ENCODE measurements at regions not wholly inside any gene's neighbourhood (a gene's known extent, or its start where the extent isn't known, plus 50 kb on each side); places are given as distances from the start of the nearest gene placed in this dataset.

DNA sequence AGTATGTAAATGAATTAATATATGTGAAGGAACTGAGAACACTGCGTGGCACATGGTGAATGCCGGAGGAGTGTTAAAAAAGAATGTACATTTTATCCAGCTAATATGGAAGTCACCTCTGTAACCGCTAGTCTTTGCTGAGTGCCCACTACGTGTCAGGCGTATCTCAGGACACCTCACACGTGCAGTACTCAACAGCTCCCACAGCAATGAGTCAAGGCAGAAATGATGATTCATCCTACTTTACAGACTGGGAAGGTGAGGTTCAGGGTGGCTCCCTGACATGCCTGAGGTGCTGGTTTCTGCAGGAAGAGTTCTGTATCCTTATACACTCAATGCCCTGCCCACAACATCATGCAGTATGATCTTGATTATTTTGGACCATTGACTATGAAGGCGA is 487.0 kb downstream of the HAPSTR1 start:
- ChIA-PET POLR2A (no interaction called here), CTCF (no interaction called here)
- H3K27me3 ChIP-seq (ENCODE audit: control insufficient read depth, insufficient read depth, low read length), result no peaks in the 10 kb centered on the region
- DNase-seq (ENCODE audit: low read depth), result no peak
- no peaks in the 10 kb centered on the region for H3K36me3 ChIP-seq (ENCODE audit: control insufficient read depth, insufficient read depth, low read length)
- no peak for TF ChIP-seq CTCF (IDR thresholded peaks at IDR 0.05; ENCODE audit: insufficient read depth, low read depth, low read length)
- H3K4me3 ChIP-seq (ENCODE audit: low read depth, low read length), result no peak overlapping the region

GRCh38 chr16:9580025-9580424 is 488.6 kb downstream of the HAPSTR1 start:
- TF ChIP-seq CTCF (IDR thresholded peaks at IDR 0.05; ENCODE audit: insufficient read depth, low read depth, low read length), result no peak
- no peak for DNase-seq (ENCODE audit: low read depth)
- ChIA-PET CTCF (no interaction called here), POLR2A (no interaction called here)
- no peaks in the 10 kb centered on the region for H3K27me3 ChIP-seq (ENCODE audit: control insufficient read depth, insufficient read depth, low read length)
- no peaks in the 10 kb centered on the region for H3K36me3 ChIP-seq (ENCODE audit: control insufficient read depth, insufficient read depth, low read length)
- no peak overlapping the region for H3K4me3 ChIP-seq (ENCODE audit: low read depth, low read length)

DNA sequence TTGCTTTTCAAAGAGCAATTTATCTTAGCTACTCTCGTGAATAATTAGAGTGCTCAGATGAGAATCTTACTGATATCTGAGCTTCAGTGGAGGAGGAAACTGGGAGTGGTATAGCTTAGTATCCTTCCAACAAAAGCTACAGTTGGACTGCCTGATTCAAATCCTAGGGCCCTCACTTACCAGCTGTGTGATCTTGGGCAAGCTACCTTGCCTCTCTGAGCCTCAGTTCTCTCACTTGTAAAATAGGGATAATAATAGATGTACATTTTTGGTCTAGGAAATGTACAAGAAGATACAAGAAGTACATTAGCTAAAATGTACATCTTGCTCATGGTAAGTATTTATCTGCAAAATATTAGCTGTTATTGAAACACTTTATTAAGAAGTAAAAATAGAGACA is 502.0 kb downstream of the HAPSTR1 start:
- TF ChIP-seq CTCF (IDR thresholded peaks at IDR 0.05; ENCODE audit: insufficient read depth, low read depth, low read length), result no peak
- ChIA-PET CTCF (no interaction called here), POLR2A (no interaction called here)

DNA sequence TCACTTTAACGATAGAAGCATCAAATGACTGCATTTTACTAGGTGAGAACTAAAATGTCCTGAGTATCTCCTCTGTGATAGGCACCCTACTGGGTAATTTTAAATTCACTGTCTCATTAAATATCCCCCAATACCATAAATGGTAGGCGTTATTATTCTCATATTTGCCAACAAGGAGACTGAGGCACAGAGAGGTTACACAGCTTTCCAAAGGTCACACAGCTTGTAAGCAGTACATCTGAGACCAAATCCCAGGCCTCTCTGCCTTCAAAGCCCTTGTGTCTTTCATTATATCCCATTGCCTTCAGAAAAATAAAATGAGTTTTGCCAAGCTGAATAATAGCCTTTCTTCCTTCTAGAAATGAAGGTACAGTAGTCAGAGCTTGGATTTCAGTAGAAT is 502.6 kb downstream of the HAPSTR1 start:
- H3K36me3 ChIP-seq (ENCODE audit: control insufficient read depth, insufficient read depth, low read length), result no peaks in the 10 kb centered on the region
- no peak for DNase-seq (ENCODE audit: low read depth)
- H3K27me3 ChIP-seq (ENCODE audit: control insufficient read depth, insufficient read depth, low read length), result no peaks in the 10 kb centered on the region
- CTCF ChIA-PET, result no interaction called here
- no peak overlapping the region for H3K4me3 ChIP-seq (ENCODE audit: low read depth, low read length)
- TF ChIP-seq CTCF (IDR thresholded peaks at IDR 0.05; ENCODE audit: insufficient read depth, low read depth, low read length), result no peak
- POLR2A ChIA-PET, result no interaction called here

More for the DNA sequence above, 502.0 kb downstream of the HAPSTR1 start:
- Histone ChIP-seq H3K27me3 (ENCODE audit: control insufficient read depth, insufficient read depth, low read length) (no peaks in the 10 kb centered on the region), H3K36me3 (ENCODE audit: control insufficient read depth, insufficient read depth, low read length) (no peaks in the 10 kb centered on the region), H3K4me3 (ENCODE audit: low read depth, low read length) (no peak overlapping the region)
- no peak for DNase-seq (ENCODE audit: low read depth)

DNA sequence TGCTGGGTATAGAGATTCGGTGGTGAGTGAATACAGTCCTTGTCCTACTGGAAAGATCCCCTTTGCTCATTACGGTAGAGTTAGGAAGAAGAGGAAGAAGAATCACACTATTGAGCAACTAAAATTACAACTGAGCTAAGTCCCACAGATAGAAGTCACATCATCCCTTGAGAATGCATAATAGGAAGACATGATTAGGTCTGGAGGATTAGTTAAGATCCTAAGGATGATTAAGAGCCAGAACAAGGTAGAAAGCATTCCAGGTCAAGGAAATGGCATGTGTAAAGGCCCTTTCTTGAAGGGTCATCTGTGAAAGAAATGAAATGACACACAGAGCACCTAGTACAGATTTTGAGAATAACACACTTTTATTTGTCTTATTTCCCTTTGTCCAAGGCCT is 503.5 kb downstream of the HAPSTR1 start:
- DNase-seq (ENCODE audit: low read depth), result no peak
- no peaks in the 10 kb centered on the region for H3K27me3 ChIP-seq (ENCODE audit: control insufficient read depth, insufficient read depth, low read length)
- no peak overlapping the region for H3K4me3 ChIP-seq (ENCODE audit: low read depth, low read length)
- POLR2A ChIA-PET, result no interaction called here
- no peaks in the 10 kb centered on the region for H3K36me3 ChIP-seq (ENCODE audit: control insufficient read depth, insufficient read depth, low read length)
- CTCF ChIA-PET, result no interaction called here
- no peak for TF ChIP-seq CTCF (IDR thresholded peaks at IDR 0.05; ENCODE audit: insufficient read depth, low read depth, low read length)

All from BJ (cell line).